ENCODE measurements at regions not wholly inside any gene's neighbourhood (a gene's known extent, or its start where the extent isn't known, plus 50 kb on each side); places are given as distances from the start of the nearest gene placed in this dataset.

GRCh38 chr2:34549710-34550345 lies 950.7 kb upstream of the FAM98A start (continued):
- TF ChIP-seq CHD7 (IDR thresholded peaks at IDR 0.05; ENCODE audit: insufficient replicate concordance, low read length) (no peak), JUN (IDR thresholded peaks at IDR 0.05; ENCODE audit: low read depth, low read length) (no peak), RNF2 (IDR thresholded peaks at IDR 0.05; ENCODE audit: borderline replicate concordance, low read depth, low read length, missing control alignments, poor library complexity, severe bottlenecking) (no peak), TAF1 (IDR thresholded peaks at IDR 0.05; ENCODE audit: low read depth, low read length) (no peak), SRF (IDR thresholded peaks at IDR 0.05; ENCODE audit: low read depth, low read length) (no peak), SAP30 (IDR thresholded peaks at IDR 0.05; ENCODE audit: insufficient read depth, insufficient replicate concordance, low read length) (no peak), POU5F1 (IDR thresholded peaks at IDR 0.05; ENCODE audit: low read depth, low read length) (no peak), EP300 (IDR thresholded peaks at IDR 0.05; ENCODE audit: borderline replicate concordance in 1 of 2, low read depth in 2 of 2, low read length in 2 of 2) (no peak), ASH2L (IDR thresholded peaks at IDR 0.05; ENCODE audit: low read length) (no peak), YY1 (IDR thresholded peaks at IDR 0.05; ENCODE audit: low read depth, low read length) (no peak)

Data from H1 (cell line).